IPS-NIHi7 (cell line): ENCODE measurements at regions not wholly inside any gene's neighbourhood (a gene's known extent, or its start where the extent isn't known, plus 50 kb on each side); places are given as distances from the start of the nearest gene placed in this dataset.
"Not testable (repeated sequence)": the region's sequence is repeated elsewhere in the genome, so short reads cannot be mapped to it uniquely, and the experiment has no call there.

Experiments used
- DNase-seq: peaks from one replicate; pipeline ENCODE4 v3.0.0; 2012; ENCODE audit warnings: mixed read lengths; ENCODE audit errors: extremely low spot score

DNA sequence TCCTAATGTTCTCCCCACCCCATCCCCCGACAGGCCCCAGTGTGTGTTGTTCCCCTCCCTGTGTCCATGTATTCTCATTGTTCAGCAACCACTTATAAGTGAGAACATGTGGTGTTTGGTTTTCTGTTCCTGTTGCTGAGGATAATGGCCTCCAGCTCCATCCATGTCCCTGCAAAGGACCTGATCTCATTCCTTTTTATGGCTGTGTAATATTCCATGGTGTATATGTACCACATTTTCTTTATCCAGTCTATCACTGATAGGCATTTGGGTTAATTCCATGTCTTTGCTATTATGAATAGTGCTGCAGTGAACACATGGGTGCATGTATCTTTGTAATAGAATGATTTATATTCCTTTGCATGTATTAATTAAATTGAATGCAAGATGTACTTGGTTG, 104.8 kb upstream of the WIPF3 start:
- DNase-seq: not testable (repeated sequence)

DNA sequence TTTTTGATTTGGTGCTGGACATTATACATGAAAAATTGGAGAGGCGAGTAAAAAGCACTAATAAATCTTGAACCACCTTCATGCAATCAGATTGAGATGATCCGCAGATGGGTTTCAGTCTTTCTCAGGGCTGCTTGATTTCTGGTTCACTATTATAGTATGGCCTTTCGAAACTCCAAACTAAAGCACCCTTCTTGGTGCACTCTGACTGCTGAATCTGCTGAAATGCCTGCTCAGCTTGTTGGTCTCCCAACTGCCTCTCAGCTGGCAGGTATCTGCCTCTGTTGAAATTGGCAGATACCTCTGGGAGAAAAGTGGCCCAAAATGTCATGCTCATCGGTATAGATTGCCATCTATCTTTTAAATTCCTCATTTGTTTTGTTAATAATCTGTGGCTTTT, 102.5 kb upstream of the WIPF3 start:
- DNase-seq: not testable (repeated sequence)

DNA sequence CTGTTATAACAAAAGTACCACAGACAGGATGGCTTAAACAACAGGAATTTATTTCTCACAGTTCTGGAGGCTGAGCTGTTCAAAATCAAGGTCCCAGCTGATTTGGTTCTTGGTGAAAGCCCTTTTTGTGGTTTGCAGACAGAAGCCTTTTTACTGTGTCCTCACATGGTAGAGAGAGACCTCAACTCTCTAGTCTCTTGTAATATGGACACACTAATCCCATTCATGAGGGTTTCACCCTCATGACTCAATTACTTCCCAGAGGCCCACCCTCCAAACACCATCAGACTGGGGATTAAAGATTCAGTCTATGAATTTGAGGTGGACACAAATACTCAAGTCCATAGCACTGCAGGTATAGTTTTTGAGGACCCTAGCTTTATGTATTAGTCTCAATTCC, 97.3 kb upstream of the WIPF3 start:
- not testable (repeated sequence) for DNase-seq

DNA sequence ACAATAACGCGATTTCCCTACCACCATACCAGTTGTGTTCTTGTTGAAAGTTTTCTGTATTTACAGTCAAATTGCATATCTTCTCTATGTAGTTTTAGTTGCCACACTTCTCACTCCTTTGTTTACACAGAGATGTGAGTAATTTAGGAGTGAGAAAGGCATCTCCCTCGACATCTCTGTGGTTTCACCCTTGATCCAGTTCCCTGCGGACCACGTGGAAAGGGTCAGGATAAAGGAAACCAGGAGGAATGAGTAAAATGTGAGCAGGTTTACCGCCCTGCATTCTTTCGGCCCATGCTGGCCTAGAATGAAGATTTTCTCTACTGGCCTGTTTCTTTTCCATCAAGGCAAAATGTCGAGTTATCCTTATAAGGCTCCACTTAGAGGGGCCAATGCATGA, 83.2 kb upstream of the WIPF3 start:
- DNase-seq: peak; percentile 32

DNA sequence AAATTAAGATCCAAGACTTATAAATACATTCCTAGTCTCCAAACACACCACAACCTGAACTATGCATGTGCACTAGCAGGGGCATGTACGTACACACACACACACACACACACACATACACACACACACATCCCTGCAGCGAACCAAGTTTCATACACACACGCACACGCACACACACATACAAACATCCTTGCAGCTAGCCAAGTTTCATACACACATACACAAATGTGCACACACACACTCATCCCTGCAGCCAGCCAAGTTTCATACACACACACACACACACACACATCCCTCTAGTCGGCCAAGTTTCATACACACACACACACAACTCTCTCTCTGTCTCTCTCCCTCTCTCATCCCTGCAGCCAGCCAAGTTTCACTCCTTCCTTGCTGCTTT, 82.7 kb upstream of the WIPF3 start:
- DNase-seq: no peak

- DNase-seq: not testable (repeated sequence)
Observed at GRCh38 chr7:29729534-29730165, 76.7 kb upstream of the WIPF3 start.

- no peak for DNase-seq
Observed at GRCh38 chr7:29734246-29734731, 72.0 kb upstream of the WIPF3 start.

DNA sequence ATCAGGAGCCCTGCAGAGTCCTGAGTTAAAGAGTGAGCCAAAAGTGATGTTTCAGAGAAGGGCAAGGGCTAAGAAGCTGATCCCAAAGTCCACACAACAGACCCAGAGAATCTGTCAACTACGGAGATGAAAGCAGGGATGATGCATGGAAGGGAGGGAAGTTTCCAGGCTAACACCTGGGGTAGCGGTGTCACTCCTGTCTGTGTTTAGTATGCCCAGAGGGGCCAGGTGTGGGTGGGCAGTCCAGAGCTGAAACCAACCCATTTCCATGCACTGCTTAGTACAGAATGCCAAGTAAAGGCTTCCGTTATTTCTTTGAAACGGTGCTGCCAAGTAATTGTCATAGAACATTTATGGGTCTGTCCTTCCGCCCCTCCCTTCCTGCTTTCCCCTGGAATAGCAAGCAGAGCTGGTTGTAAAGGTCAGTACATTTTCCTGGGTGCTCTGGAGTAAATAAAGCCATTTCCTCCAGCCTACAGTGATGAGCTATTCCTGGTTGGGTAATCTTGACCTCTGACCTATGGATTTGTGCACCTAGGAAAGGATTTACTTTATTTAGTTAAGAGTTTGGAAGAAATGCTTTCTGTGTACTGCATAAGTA, 58.6 kb upstream of the WIPF3 start:
- DNase-seq: not testable (repeated sequence)

- DNase-seq: no peak
Observed at GRCh38 chr7:29748286-29749099, 57.8 kb upstream of the WIPF3 start.

- no peak for DNase-seq
Observed at GRCh38 chr7:29749701-29750321, 56.5 kb upstream of the WIPF3 start.

DNA sequence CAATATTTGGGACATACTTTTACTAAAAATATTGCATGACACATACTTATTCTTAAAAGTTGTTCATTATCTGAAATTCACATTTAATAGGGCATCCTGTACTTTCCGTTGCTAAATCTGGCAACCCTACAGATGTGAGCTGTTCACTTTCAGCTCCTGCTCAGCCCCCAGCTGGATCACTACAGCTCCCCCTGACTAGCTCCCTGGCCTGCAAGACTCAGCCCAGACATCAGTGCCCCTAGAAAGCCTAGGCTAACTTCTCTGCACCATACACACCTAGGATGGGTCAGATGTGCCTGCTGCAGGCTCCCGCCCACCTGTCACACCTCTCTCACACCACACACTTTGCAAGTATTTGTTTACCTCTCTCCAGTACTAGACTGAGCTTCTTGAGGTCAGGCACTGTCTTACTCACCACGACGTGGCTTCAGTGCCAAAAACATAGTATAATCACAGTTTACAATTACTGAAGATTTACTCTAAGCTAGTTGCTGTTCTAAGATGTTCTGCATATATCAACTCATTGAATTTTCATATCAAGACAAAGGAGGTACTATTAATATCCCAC, 55.9 kb upstream of the WIPF3 start:
- DNase-seq: not testable (repeated sequence)

DNA sequence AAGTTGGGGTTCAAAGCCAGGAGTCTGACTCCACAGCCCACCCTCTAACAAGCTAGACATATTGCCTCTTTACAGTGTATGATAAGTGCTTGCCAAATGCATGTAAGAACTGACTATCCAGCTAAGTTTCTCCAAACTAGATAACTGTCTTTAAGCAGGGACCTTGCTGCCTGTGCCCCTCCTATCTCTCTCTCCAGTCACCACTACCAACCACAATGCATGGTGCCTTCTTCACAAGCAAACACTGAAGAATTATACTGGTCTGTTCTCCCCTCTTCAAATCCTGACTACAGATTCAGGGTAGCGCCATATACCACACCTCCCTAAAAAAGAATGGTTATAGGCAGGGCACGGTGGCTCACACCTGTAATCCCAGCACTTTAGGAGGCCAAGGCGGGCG, 55.3 kb upstream of the WIPF3 start:
- not testable (repeated sequence) for DNase-seq

DNA sequence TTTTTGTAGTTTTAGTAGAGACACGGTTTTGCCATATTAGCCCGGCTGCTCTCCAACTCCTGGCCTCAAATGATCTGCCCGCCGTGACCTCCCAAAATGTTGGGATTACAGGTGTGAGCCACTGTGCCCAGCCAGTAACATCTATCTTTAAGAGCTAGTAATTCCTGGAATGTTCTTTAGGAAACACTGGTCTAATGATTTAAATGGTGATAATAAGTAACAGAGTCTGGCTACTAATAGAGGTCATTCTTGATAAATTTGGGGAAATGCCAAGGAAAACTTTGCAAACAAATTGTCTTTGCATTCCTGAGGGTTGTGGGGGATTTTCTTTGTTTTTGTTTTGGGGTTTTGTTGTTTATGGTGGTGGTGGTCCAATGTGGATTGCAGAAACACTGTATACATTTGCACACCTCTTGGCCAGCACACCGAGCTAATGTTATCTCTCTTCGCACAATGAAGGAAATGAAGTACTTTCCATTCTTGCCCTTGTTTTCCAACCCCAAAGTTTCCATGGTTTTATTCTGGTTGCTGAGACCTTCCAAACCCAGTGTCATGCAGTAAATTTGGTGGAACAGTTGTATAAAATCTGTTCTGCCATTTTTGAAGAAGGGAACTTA, 51.3 kb upstream of the WIPF3 start:
- DNase-seq: no peak
